ENCODE measurements at regions not wholly inside any gene's neighbourhood (a gene's known extent, or its start where the extent isn't known, plus 50 kb on each side); places are given as distances from the start of the nearest gene placed in this dataset.
A peak's percentile ranks its signal among the peaks of the same experiment; 100 is the strongest.

GRCh38 chr2:125371867-125372266, 1284.1 kb upstream of the GYPC start:
- no peak overlapping the region for H3K4me3 ChIP-seq (ENCODE audit: low read depth, low read length)
- TF ChIP-seq CTCF (IDR thresholded peaks at IDR 0.05; ENCODE audit: insufficient read depth, low read depth, low read length, missing control alignments) = no peak
- no peak for DNase-seq (ENCODE audit: low read depth)

- H3K4me3 ChIP-seq (ENCODE audit: low read depth, low read length) = no peak overlapping the region
- TF ChIP-seq CTCF (IDR thresholded peaks at IDR 0.05; ENCODE audit: insufficient read depth, low read depth, low read length, missing control alignments) = no peak
- DNase-seq (ENCODE audit: low read depth) = no peak
Observed at GRCh38 chr2:125373293-125373692, 1282.7 kb upstream of the GYPC start.

- no peak overlapping the region for H3K4me3 ChIP-seq (ENCODE audit: low read depth, low read length)
- TF ChIP-seq CTCF (IDR thresholded peaks at IDR 0.05; ENCODE audit: insufficient read depth, low read depth, low read length, missing control alignments) = no peak
- DNase-seq (ENCODE audit: low read depth) = peak; percentile 27
Observed at GRCh38 chr2:125386074-125386473, 1269.9 kb upstream of the GYPC start.

- H3K4me3 ChIP-seq (ENCODE audit: low read depth, low read length) = peak overlapping the region; percentile 13; the same call in 1 of the 2 replicates
- DNase-seq (ENCODE audit: low read depth) = peak; percentile 94
- TF ChIP-seq CTCF (IDR thresholded peaks at IDR 0.05; ENCODE audit: insufficient read depth, low read depth, low read length, missing control alignments) = no peak
Observed at GRCh38 chr2:125397535-125398251, 1258.3 kb upstream of the GYPC start.

- H3K4me3 ChIP-seq (ENCODE audit: low read depth, low read length) = no peak overlapping the region
- DNase-seq (ENCODE audit: low read depth) = peak; percentile 73
- TF ChIP-seq CTCF (IDR thresholded peaks at IDR 0.05; ENCODE audit: insufficient read depth, low read depth, low read length, missing control alignments) = no peak
Observed at GRCh38 chr2:125398738-125399524, 1257.0 kb upstream of the GYPC start.

- no peak for TF ChIP-seq CTCF (IDR thresholded peaks at IDR 0.05; ENCODE audit: insufficient read depth, low read depth, low read length, missing control alignments)
- no peak for DNase-seq (ENCODE audit: low read depth)
Observed at GRCh38 chr2:125405816-125406215, 1250.1 kb upstream of the GYPC start.

More at GRCh38 chr2:125405816-125406215, 1250.1 kb upstream of the GYPC start:
- no peak overlapping the region for H3K4me3 ChIP-seq (ENCODE audit: low read depth, low read length)

Measured in GM12865 (cell line).